HL-60 (cell line): ENCODE measurements at regions not wholly inside any gene's neighbourhood (a gene's known extent, or its start where the extent isn't known, plus 50 kb on each side); places are given as distances from the start of the nearest gene placed in this dataset.

Experiments used
- DNase-seq, 2 experiments: peaks; one replicate each; pipeline ENCODE4 v3.0.0-alpha.2; 2010 to 2020; ENCODE audit warnings: low read depth in 1 of 2, low spot score in 1 of 2
- H3K27ac ChIP-seq: fragments of 250-450 bp; sonication (Bioruptor Pico); replicated peaks from 2 replicates; pipeline ENCODE4 v1.5.1; 2020; ENCODE audit warnings: mild to moderate bottlenecking, moderate library complexity
- H3K27me3 ChIP-seq: fragments of 250-450 bp; sonication (Bioruptor Pico); 2 replicates; pipeline ENCODE4 v1.5.1; 2021; ENCODE audit warnings: mild to moderate bottlenecking, moderate library complexity; ENCODE audit not compliant: insufficient read depth, poor library complexity, severe bottlenecking
- H3K4me3 ChIP-seq: replicated peaks from 2 replicates; pipeline ENCODE4 v1.5.1; 2011; ENCODE audit warnings: mild to moderate bottlenecking, control low read depth, low read length; ENCODE audit not compliant: insufficient read depth
- CTCF ChIP-seq: IDR thresholded peaks from one replicate; pipeline ENCODE4 v1.5.1; 2011; ENCODE audit warnings: low read length, control low read depth, inconsistent platforms; ENCODE audit not compliant: insufficient read depth
- GABPA ChIP-seq: IDR thresholded peaks from 2 replicates; pipeline ENCODE4 v1.6.1; 2012; ENCODE audit warnings: low read depth
- POLR2AphosphoS5 ChIP-seq: IDR thresholded peaks from 2 replicates; pipeline ENCODE4 v1.6.1; 2012; ENCODE audit warnings: low read depth
- REST ChIP-seq: IDR thresholded peaks from 2 replicates; pipeline ENCODE4 v1.6.1; 2012; ENCODE audit warnings: low read depth; ENCODE audit not compliant: insufficient replicate concordance
- SPI1 ChIP-seq: IDR thresholded peaks from 2 replicates; pipeline ENCODE4 v1.6.1; 2012; ENCODE audit warnings: low read depth, mild to moderate bottlenecking, borderline replicate concordance

- no peak overlapping the region for H3K27ac ChIP-seq
- no peak for DNase-seq
- no peak overlapping the region for H3K4me3 ChIP-seq
- TF ChIP-seq REST (no peak), POLR2AphosphoS5 (no peak), GABPA (no peak), CTCF (no peak), SPI1 (no peak)
- no peaks in the 10 kb centered on the region for H3K27me3 ChIP-seq
Measured at GRCh38 chr5:164038128-164038783, 532.8 kb downstream of the MAT2B start.

GRCh38 chr5:164041105-164041504 is 535.7 kb downstream of the MAT2B start:
- no peaks in the 10 kb centered on the region for H3K27me3 ChIP-seq
- no peak for DNase-seq
- no peak overlapping the region for H3K4me3 ChIP-seq
- no peak overlapping the region for H3K27ac ChIP-seq
- TF ChIP-seq CTCF (no peak), POLR2AphosphoS5 (no peak), GABPA (no peak), SPI1 (no peak), REST (no peak)

- H3K27ac ChIP-seq, result no peak overlapping the region
- H3K4me3 ChIP-seq, result no peak overlapping the region
- H3K27me3 ChIP-seq, result no peaks in the 10 kb centered on the region
- no peak for DNase-seq
- TF ChIP-seq POLR2AphosphoS5, result no peak
- TF ChIP-seq SPI1, result no peak
- TF ChIP-seq CTCF, result no peak
- TF ChIP-seq GABPA, result no peak
- TF ChIP-seq REST, result no peak
Measured at GRCh38 chr5:164048359-164048926, 543.0 kb downstream of the MAT2B start.
